Activated naive CD4-positive, alpha-beta T cell treated with Interleukin-2 at 50 U/mL for 16 hours (primary cell): ENCODE measurements at regions not wholly inside any gene's neighbourhood (a gene's known extent, or its start where the extent isn't known, plus 50 kb on each side); places are given as distances from the start of the nearest gene placed in this dataset.

Source experiments
- DNase-seq: peaks from one replicate; pipeline ENCODE4 v3.0.0-alpha.2; 2020

GRCh38 chr6:1113916-1114540 lies 197.9 kb upstream of the FOXQ1 start:
- no peak for DNase-seq

GRCh38 chr6:1111361-1111760 lies 200.5 kb upstream of the FOXQ1 start:
- DNase-seq, result no peak

GRCh38 chr6:1110941-1111349 lies 201.0 kb upstream of the FOXQ1 start:
- no peak for DNase-seq

- DNase-seq, result no peak
Measured at GRCh38 chr6:1110164-1110563, 201.7 kb upstream of the FOXQ1 start.

GRCh38 chr6:1109134-1109533 lies 202.8 kb upstream of the FOXQ1 start:
- DNase-seq, result no peak

GRCh38 chr6:1108198-1108597 lies 203.7 kb upstream of the FOXQ1 start:
- no peak for DNase-seq

- DNase-seq, result no peak
Measured at GRCh38 chr6:1107578-1107977, 204.3 kb upstream of the FOXQ1 start.

GRCh38 chr6:1105833-1106400 lies 206.0 kb upstream of the FOXQ1 start:
- DNase-seq, result no peak

GRCh38 chr6:1104988-1105670 lies 206.8 kb upstream of the FOXQ1 start:
- no peak for DNase-seq

- DNase-seq, result no peak
Measured at GRCh38 chr6:1103945-1104623, 207.8 kb upstream of the FOXQ1 start.

GRCh38 chr6:1103021-1103420 lies 208.9 kb upstream of the FOXQ1 start:
- no peak for DNase-seq

- no peak for DNase-seq
Measured at GRCh38 chr6:1100269-1100668, 211.6 kb upstream of the FOXQ1 start.

- DNase-seq, result no peak
Measured at GRCh38 chr6:1099264-1099663, 212.6 kb upstream of the FOXQ1 start.

GRCh38 chr6:1096967-1097765 lies 214.7 kb upstream of the FOXQ1 start:
- no peak for DNase-seq

- no peak for DNase-seq
Measured at GRCh38 chr6:1094306-1094705, 217.6 kb upstream of the FOXQ1 start.

- DNase-seq, result no peak
Measured at GRCh38 chr6:1091900-1092299, 220.0 kb upstream of the FOXQ1 start.

GRCh38 chr6:1089859-1090258 lies 222.0 kb upstream of the FOXQ1 start:
- no peak for DNase-seq

- DNase-seq, result no peak
Measured at GRCh38 chr6:1088492-1089001, 223.4 kb upstream of the FOXQ1 start.

- no peak for DNase-seq
Measured at GRCh38 chr6:1087154-1087843, 224.6 kb upstream of the FOXQ1 start.

GRCh38 chr6:1086446-1087153 lies 225.3 kb upstream of the FOXQ1 start:
- DNase-seq, result no peak

- no peak for DNase-seq
Measured at GRCh38 chr6:1082285-1082935, 229.5 kb upstream of the FOXQ1 start.
